ENCODE measurements at regions not wholly inside any gene's neighbourhood (a gene's known extent, or its start where the extent isn't known, plus 50 kb on each side); places are given as distances from the start of the nearest gene placed in this dataset.
"Not testable (repeated sequence)": the region's sequence is repeated elsewhere in the genome, so short reads cannot be mapped to it uniquely, and the experiment has no call there.

- no peak for DNase-seq (ENCODE audit: extremely low read depth, low read depth)
- TF ChIP-seq, protein P1, sequence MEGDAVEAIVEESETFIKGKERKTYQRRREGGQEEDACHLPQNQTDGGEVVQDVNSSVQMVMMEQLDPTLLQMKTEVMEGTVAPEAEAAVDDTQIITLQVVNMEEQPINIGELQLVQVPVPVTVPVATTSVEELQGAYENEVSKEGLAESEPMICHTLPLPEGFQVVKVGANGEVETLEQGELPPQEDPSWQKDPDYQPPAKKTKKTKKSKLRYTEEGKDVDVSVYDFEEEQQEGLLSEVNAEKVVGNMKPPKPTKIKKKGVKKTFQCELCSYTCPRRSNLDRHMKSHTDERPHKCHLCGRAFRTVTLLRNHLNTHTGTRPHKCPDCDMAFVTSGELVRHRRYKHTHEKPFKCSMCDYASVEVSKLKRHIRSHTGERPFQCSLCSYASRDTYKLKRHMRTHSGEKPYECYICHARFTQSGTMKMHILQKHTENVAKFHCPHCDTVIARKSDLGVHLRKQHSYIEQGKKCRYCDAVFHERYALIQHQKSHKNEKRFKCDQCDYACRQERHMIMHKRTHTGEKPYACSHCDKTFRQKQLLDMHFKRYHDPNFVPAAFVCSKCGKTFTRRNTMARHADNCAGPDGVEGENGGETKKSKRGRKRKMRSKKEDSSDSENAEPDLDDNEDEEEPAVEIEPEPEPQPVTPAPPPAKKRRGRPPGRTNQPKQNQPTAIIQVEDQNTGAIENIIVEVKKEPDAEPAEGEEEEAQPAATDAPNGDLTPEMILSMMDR (IDR thresholded peaks at IDR 0.05; ENCODE audit: low read depth, low read length) = no peak
Observed at GRCh38 chr17:34475296-34475695, 104.1 kb upstream of the TMEM132E start.

DNA sequence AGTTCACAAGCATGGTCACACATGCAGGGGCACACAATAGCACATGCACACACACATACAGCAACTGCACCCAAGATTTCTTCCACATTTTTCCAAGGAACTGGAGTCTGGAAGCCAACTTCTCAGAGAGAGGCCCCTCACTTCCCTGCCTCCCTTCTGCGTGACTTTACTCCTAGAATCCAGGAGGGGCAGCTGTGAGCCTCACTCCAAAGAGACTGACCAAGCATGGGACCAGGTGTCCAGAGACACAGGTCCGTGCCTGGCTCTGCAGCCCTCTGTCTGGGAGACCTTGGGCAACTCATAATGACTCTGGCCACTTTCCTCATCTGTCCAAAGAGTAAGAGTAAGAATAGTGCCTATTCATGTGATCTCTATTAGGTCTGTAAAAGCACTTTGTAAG, 104.7 kb upstream of the TMEM132E start:
- DNase-seq (ENCODE audit: extremely low read depth, low read depth) = no peak
- TF ChIP-seq, protein P1 (IDR thresholded peaks at IDR 0.05; ENCODE audit: low read depth, low read length) = no peak

- no peak for DNase-seq (ENCODE audit: extremely low read depth, low read depth)
- TF ChIP-seq, protein P1 (IDR thresholded peaks at IDR 0.05; ENCODE audit: low read depth, low read length) = no peak
Observed at GRCh38 chr17:34472363-34472762, 107.0 kb upstream of the TMEM132E start.

DNA sequence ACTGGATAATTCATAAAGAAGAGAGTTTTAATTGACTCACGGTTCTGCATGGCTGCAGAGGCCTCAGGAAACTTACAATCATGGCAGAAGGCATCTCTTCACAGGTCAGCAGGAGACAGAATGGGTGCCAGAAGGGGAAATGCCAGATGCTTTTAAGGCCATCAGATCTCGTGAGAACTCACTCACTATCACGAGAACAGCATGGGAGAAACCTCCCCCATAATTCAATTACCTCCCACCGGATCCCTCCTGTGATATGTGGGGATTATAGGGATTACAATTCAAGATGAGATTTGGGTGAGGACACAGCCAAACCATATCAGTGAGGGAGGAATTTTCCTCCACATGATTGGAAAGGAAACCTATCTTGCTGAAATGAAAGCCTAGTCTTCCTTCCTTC, 108.1 kb upstream of the TMEM132E start:
- not testable (repeated sequence) for DNase-seq (ENCODE audit: extremely low read depth, low read depth)

- DNase-seq (ENCODE audit: extremely low read depth, low read depth) = no peak
- TF ChIP-seq, protein P1 (IDR thresholded peaks at IDR 0.05; ENCODE audit: low read depth, low read length) = no peak
Observed at GRCh38 chr17:34465789-34466188, 102.8 kb upstream of the CCL1 start.

- TF ChIP-seq, protein P1 (IDR thresholded peaks at IDR 0.05; ENCODE audit: low read depth, low read length) = no peak
- no peak for DNase-seq (ENCODE audit: extremely low read depth, low read depth)
Observed at GRCh38 chr17:34464812-34465211, 101.8 kb upstream of the CCL1 start.

- no peak for DNase-seq (ENCODE audit: extremely low read depth, low read depth)
- TF ChIP-seq, protein P1 (IDR thresholded peaks at IDR 0.05; ENCODE audit: low read depth, low read length) = no peak
Observed at GRCh38 chr17:34458266-34458665, 95.2 kb upstream of the CCL1 start.

DNA sequence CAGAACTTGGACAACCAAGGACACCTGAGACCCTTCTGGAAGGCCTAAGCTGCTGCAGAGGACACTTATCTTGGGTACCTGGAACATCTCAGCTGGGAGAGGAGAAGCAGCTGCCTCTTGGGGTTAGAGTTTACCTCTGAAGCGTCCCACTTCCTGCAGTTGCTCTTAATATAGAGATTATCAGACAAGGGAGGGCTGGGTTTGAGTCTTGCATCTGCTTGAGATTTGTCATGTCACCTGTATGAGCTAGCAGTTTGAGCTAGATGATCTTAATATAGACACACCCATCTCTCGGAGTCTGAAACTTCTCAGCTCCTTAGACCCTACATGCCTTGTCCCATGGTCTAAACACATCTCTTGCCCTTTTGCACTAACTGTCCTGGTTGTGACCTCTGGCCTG, 93.1 kb upstream of the CCL1 start:
- no peak for DNase-seq (ENCODE audit: extremely low read depth, low read depth)
- TF ChIP-seq, protein P1 (IDR thresholded peaks at IDR 0.05; ENCODE audit: low read depth, low read length) = no peak
